H9 (cell line): ENCODE measurements at regions not wholly inside any gene's neighbourhood (a gene's known extent, or its start where the extent isn't known, plus 50 kb on each side); places are given as distances from the start of the nearest gene placed in this dataset.

Source experiments
- DNase-seq: peaks from one replicate; pipeline ENCODE4 v3.0.0-alpha.2; 2017
- H2AFZ ChIP-seq: one replicate; pipeline ENCODE4 v1.6.1; 2013; ENCODE audit warnings: mild to moderate bottlenecking, low read length, control low read depth, moderate library complexity
- H2AK5ac ChIP-seq: 2 replicates; pipeline ENCODE4 v1.6.1; 2013; ENCODE audit warnings: low read length, control low read depth, mixed read lengths; ENCODE audit not compliant: insufficient read length
- H2BK120ac ChIP-seq: one replicate; pipeline ENCODE4 v1.6.1; 2013; ENCODE audit warnings: low read depth, mild to moderate bottlenecking, low read length, control low read depth, inconsistent platforms; ENCODE audit not compliant: poor library complexity, severe bottlenecking
- H2BK12ac ChIP-seq: 2 replicates; pipeline ENCODE4 v1.6.1; 2013; ENCODE audit warnings: low read length, control low read depth, mixed read lengths, low read depth; ENCODE audit not compliant: insufficient read length
- H2BK15ac ChIP-seq: 2 replicates; pipeline ENCODE4 v1.6.1; 2013; ENCODE audit warnings: low read depth, low read length, control low read depth
- H2BK20ac ChIP-seq: one replicate; pipeline ENCODE4 v1.6.1; 2013; ENCODE audit warnings: low read depth, mild to moderate bottlenecking, low read length, control low read depth, inconsistent platforms; ENCODE audit not compliant: poor library complexity, severe bottlenecking
- H2BK5ac ChIP-seq: 2 replicates; pipeline ENCODE4 v1.6.1; 2013; ENCODE audit warnings: low read length, control low read depth, mixed read lengths; ENCODE audit not compliant: insufficient read length
- H3K14ac ChIP-seq: 2 replicates; pipeline ENCODE4 v1.6.1; 2013; ENCODE audit warnings: low read length, control low read depth; ENCODE audit not compliant: insufficient read depth
- H3K18ac ChIP-seq: 2 replicates; pipeline ENCODE4 v1.6.1; 2013; ENCODE audit warnings: low read depth, mild to moderate bottlenecking, mixed read lengths, low read length, control low read depth; ENCODE audit not compliant: insufficient read length
- H3K23ac ChIP-seq: 2 replicates; pipeline ENCODE4 v1.6.1; 2013; ENCODE audit warnings: low read length, control low read depth, mixed read lengths, low read depth; ENCODE audit not compliant: insufficient read length
- H3K23me2 ChIP-seq: 2 replicates; pipeline ENCODE4 v1.6.1; 2013; ENCODE audit warnings: low read depth, mild to moderate bottlenecking, mixed read lengths, low read length, control low read depth; ENCODE audit not compliant: insufficient read length, poor library complexity, severe bottlenecking
- H3K27ac ChIP-seq: 2 replicates; pipeline ENCODE4 v1.5.1; 2013; ENCODE audit warnings: low read length, control low read depth, mixed read lengths, low read depth; ENCODE audit not compliant: insufficient read length
- H3K27me3 ChIP-seq: 2 replicates; pipeline ENCODE4 v1.6.1; 2013; ENCODE audit warnings: low read length, control low read depth, inconsistent platforms; ENCODE audit not compliant: insufficient read depth
- H3K4ac ChIP-seq: 2 replicates; pipeline ENCODE4 v1.6.1; 2013; ENCODE audit warnings: low read depth, mild to moderate bottlenecking, control low read depth, inconsistent platforms, low read length, moderate library complexity
- H3K4me1 ChIP-seq: 2 replicates; pipeline ENCODE4 v1.6.1; 2013; ENCODE audit warnings: low read length, control low read depth, inconsistent platforms; ENCODE audit not compliant: insufficient read depth
- H3K4me2 ChIP-seq: 2 replicates; pipeline ENCODE4 v1.6.1; 2013; ENCODE audit warnings: low read length, control low read depth, mixed read lengths; ENCODE audit not compliant: insufficient read length, insufficient read depth
- H3K56ac ChIP-seq: 2 replicates; pipeline ENCODE4 v1.6.1; 2013; ENCODE audit warnings: low read depth, mild to moderate bottlenecking, mixed read lengths, low read length, control low read depth; ENCODE audit not compliant: insufficient read length
- H3K79me1 ChIP-seq: 2 replicates; pipeline ENCODE4 v1.6.1; 2013; ENCODE audit warnings: low read depth, mild to moderate bottlenecking, moderate library complexity, low read length, control low read depth, inconsistent platforms; ENCODE audit not compliant: insufficient read depth, poor library complexity, severe bottlenecking
- H3K79me2 ChIP-seq: 2 replicates; pipeline ENCODE4 v1.6.1; 2013; ENCODE audit warnings: low read length, control low read depth, inconsistent platforms; ENCODE audit not compliant: insufficient read depth
- H3K9ac ChIP-seq: 2 replicates; pipeline ENCODE4 v1.6.1; 2013; ENCODE audit warnings: low read length, control low read depth, mixed read lengths; ENCODE audit not compliant: insufficient read length; ENCODE audit errors: extremely low read depth
- H3K9me3 ChIP-seq: one replicate; pipeline ENCODE4 v1.6.1; 2013; ENCODE audit warnings: low read depth, low read length, inconsistent platforms; ENCODE audit not compliant: control insufficient read depth
- H3T11ph ChIP-seq: one replicate; pipeline ENCODE4 v1.6.1; 2013; ENCODE audit warnings: mild to moderate bottlenecking, low read length, control low read depth, inconsistent platforms
- H4K20me1 ChIP-seq: one replicate; pipeline ENCODE4 v1.6.1; 2013; ENCODE audit not compliant: control insufficient read depth, insufficient read length, insufficient read depth
- H4K5ac ChIP-seq: 2 replicates; pipeline ENCODE4 v1.6.1; 2013; ENCODE audit warnings: low read depth, mild to moderate bottlenecking, mixed read lengths, low read length, control low read depth; ENCODE audit not compliant: insufficient read length
- H4K8ac ChIP-seq: replicated peaks from 2 replicates; pipeline ENCODE4 v1.6.1; 2013; ENCODE audit warnings: low read length, control low read depth, mixed read lengths, low read depth; ENCODE audit not compliant: insufficient read length
- H4K91ac ChIP-seq: 2 replicates; pipeline ENCODE4 v1.6.1; 2013; ENCODE audit warnings: low read depth, mild to moderate bottlenecking, moderate library complexity, mixed read lengths, low read length, control low read depth; ENCODE audit not compliant: insufficient read length
- H3K27ac Mint-ChIP-seq, 3 experiments: 2 replicates in 2 of 3; 3 replicates in 1 of 3; pipeline ENCODE4 v1.8.0; 2020 to 2021; ENCODE audit warnings: mixed read lengths in 3 of 3, mild to moderate bottlenecking in 1 of 3, moderate library complexity in 1 of 3
- H3K27me3 Mint-ChIP-seq: 2 replicates; pipeline ENCODE4 v1.8.0; 2021; ENCODE audit warnings: low read depth, mild to moderate bottlenecking, moderate library complexity, mixed read lengths
- H3K36me3 Mint-ChIP-seq, 3 experiments: 2 replicates in 2 of 3; 3 replicates in 1 of 3; pipeline ENCODE4 v1.8.0; 2020 to 2021; ENCODE audit warnings: low read depth in 3 of 3, mixed read lengths in 3 of 3; ENCODE audit not compliant: insufficient read depth in 1 of 3
- H3K4me1 Mint-ChIP-seq, 2 experiments: 2 replicates each; pipeline ENCODE4 v1.8.0; 2020; ENCODE audit warnings: mixed read lengths in 2 of 2
- H3K4me3 Mint-ChIP-seq, 2 experiments: 2 replicates in 1 of 2; 3 replicates in 1 of 2; pipeline ENCODE4 v1.8.0; 2020 to 2021; ENCODE audit warnings: mild to moderate bottlenecking in 2 of 2, mixed read lengths in 2 of 2, moderate library complexity in 1 of 2
- H3K9me3 Mint-ChIP-seq, 2 experiments: 2 replicates in 1 of 2; 3 replicates in 1 of 2; pipeline ENCODE4 v1.8.0; 2020; ENCODE audit warnings: mild to moderate bottlenecking in 2 of 2, mixed read lengths in 2 of 2, moderate library complexity in 1 of 2
- CTCF ChIP-seq: fragments of 200-600 bp; sonication (generic); conservative IDR thresholded peaks from 3 replicates; pipeline ENCODE4 v1.8.0; 2021; ENCODE audit warnings: antibody characterized with exemption, mild to moderate bottlenecking
- WGBS: extraction: QIAGEN DNeasy Blood & Tissue Kit; methylation state at CpG from one replicate; pipeline ENCODE4 v1.1.7; 2013; ENCODE audit warnings: missing lambda C conversion rate, low lambda C conversion rate, mixed read lengths; ENCODE audit not compliant: insufficient read length; ENCODE audit errors: extremely low coverage; 5-methylcytosine and 5-hydroxymethylcytosine counted together

- no peak overlapping the region for H2AK5ac ChIP-seq
- H3K14ac ChIP-seq, result no peak overlapping the region
- no peaks in the 10 kb centered on the region for H3K79me2 ChIP-seq
- peaks cover 3% of the 10 kb centered on the region for H3K27me3 Mint-ChIP-seq
- no peak overlapping the region for H2BK5ac ChIP-seq
- H3K4me2 ChIP-seq, result no peak overlapping the region
- H3K23me2 ChIP-seq, result no peaks in the 10 kb centered on the region
- H3K27ac ChIP-seq, result no peak overlapping the region
- H3K9me3 Mint-ChIP-seq, result peaks cover 68 to 73% of the 10 kb centered on the region in 2 experiments
- peaks cover 0 to 6% (median 3%) of the 10 kb centered on the region in 3 experiments; a peak in 1 of 7 replicates for H3K36me3 Mint-ChIP-seq
- H3K4me3 Mint-ChIP-seq, result no peak overlapping the region
- no peak overlapping the region for H2AFZ ChIP-seq
- no peak overlapping the region for H2BK20ac ChIP-seq
- no peak overlapping the region for H3K23ac ChIP-seq
- H3K27me3 ChIP-seq, result no peaks in the 10 kb centered on the region
- no peaks in the 10 kb centered on the region for H3K79me1 ChIP-seq
- H3K18ac ChIP-seq, result no peak overlapping the region
- H3K56ac ChIP-seq, result no peak overlapping the region
- H3K9me3 ChIP-seq, result no peaks in the 10 kb centered on the region
- DNase-seq, result no peak
- no peak for TF ChIP-seq CTCF
- H4K91ac ChIP-seq, result no peak overlapping the region
- H3K4ac ChIP-seq, result no peak overlapping the region
- H2BK12ac ChIP-seq, result no peak overlapping the region
- no peak overlapping the region for H4K8ac ChIP-seq
- no peaks in the 10 kb centered on the region for H4K20me1 ChIP-seq
- no peak overlapping the region for H4K5ac ChIP-seq
- no peak overlapping the region for H3K9ac ChIP-seq
- no peak overlapping the region for H3K27ac Mint-ChIP-seq
- H3K4me1 ChIP-seq, result no peaks in the 10 kb centered on the region
- peaks cover 0 to 3% of the 10 kb centered on the region in 2 experiments; a peak in 1 of 4 replicates for H3K4me1 Mint-ChIP-seq
- H2BK120ac ChIP-seq, result no peak overlapping the region
- no peak overlapping the region for H3T11ph ChIP-seq
- no CpG with 5 or more reads among the region's 2 CpGs for WGBS
- H2BK15ac ChIP-seq, result no peak overlapping the region
These were observed 193.8 kb upstream of the BCOR start for GRCh38 chrX:40291553-40291952.
